ENCODE measurements at regions not wholly inside any gene's neighbourhood (a gene's known extent, or its start where the extent isn't known, plus 50 kb on each side); places are given as distances from the start of the nearest gene placed in this dataset.

DNA sequence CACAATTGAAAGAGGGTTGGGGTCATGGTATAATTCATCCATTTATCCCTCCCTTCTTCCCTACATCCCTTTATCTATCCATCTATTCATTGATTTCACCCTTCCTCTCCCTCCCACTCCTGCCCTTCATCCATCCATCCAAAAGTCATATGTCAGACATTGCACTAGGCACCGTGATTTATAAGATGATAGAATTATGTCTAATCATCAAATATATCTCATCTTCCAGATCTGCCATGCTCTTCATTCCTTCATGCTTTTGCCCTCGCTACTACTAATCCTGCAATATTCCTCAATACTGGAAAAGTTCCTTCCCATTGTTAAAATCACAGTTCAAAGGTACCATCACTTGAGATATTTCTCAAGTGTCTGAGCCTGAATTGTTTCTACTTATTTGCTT is 335.2 kb upstream of the CDH11 start:
- ChIA-PET CTCF (no interaction called here), POLR2A (no interaction called here)
- TF ChIP-seq LEF1 (IDR thresholded peaks at IDR 0.05; ENCODE audit: borderline replicate concordance) (no peak), FOXM1 (IDR thresholded peaks at IDR 0.05; ENCODE audit: borderline replicate concordance) (no peak), FOXK2 (IDR thresholded peaks at IDR 0.05) (no peak), SUZ12 (IDR thresholded peaks at IDR 0.05) (no peak), BHLHE40 (IDR thresholded peaks at IDR 0.05; ENCODE audit: borderline replicate concordance) (no peak), L3MBTL2 (conservative IDR thresholded peaks at IDR 0.05) (no peak), SP1 (IDR thresholded peaks at IDR 0.05) (no peak), CTBP1 (IDR thresholded peaks at IDR 0.05; ENCODE audit: borderline replicate concordance) (no peak), ARNT (IDR thresholded peaks at IDR 0.05) (no peak)
- no peak for DNase-seq (ENCODE audit: extremely low spot score)

DNA sequence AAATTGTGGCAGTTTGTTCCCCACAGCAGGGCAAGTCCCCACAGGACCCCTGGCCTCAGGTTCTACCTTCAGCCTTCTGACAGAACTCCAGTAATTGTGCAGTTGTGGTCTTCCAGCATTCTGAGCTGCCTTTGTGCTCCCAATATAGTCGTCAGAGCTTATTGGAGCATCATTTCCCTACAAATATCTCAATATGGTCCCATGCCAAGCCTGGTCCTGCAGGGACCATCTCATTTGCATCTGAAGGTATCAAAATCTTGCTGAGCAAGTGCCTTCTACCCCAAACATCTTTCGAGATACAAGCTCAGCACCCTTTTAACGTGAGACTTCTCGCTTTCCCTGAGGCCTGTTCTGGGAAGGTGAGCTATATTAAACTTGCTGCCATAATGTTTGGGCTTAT is 333.9 kb upstream of the CDH11 start:
- CTCF ChIA-PET: no interaction called here
- no peak for TF ChIP-seq SUZ12 (IDR thresholded peaks at IDR 0.05)
- no peak for TF ChIP-seq ARNT (IDR thresholded peaks at IDR 0.05)
- TF ChIP-seq TARDBP (IDR thresholded peaks at IDR 0.05): no peak
- no peak for TF ChIP-seq HDGF (IDR thresholded peaks at IDR 0.05; ENCODE audit: borderline replicate concordance)
- TF ChIP-seq ELF4 (IDR thresholded peaks at IDR 0.05): no peak
- TF ChIP-seq NFRKB (IDR thresholded peaks at IDR 0.05): no peak
- no peak for DNase-seq (ENCODE audit: extremely low spot score)
- POLR2A ChIA-PET: no interaction called here

DNA sequence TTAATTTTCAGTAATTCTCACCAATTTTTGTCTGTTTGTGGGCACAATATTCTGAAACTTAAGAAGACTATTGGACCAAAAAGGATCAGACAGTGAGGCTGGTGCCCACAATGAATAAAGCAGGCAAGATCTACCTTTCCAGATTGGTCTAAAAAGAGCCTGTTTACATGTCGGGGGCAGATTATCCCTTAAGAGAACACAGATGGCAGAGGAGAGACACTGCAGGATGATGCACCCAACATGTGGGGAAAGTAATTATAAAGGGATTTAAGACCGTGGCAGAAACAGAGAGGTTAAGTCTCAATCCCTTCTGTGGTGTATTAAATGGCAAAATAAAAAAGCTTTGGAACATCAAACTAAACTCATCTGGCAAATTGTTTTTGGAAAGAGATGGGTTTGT is 331.8 kb upstream of the CDH11 start:
- POLR2A ChIA-PET: no interaction called here
- CTCF ChIA-PET: no interaction called here
- no peak for TF ChIP-seq L3MBTL2 (conservative IDR thresholded peaks at IDR 0.05)
- no peak for TF ChIP-seq TARDBP (IDR thresholded peaks at IDR 0.05)
- TF ChIP-seq SUZ12 (IDR thresholded peaks at IDR 0.05): no peak
- no peak for DNase-seq (ENCODE audit: extremely low spot score)

GRCh38 chr16:65449526-65449925 is 327.7 kb upstream of the CDH11 start:
- TF ChIP-seq BHLHE40 (IDR thresholded peaks at IDR 0.05; ENCODE audit: borderline replicate concordance) (no peak), CTBP1 (IDR thresholded peaks at IDR 0.05; ENCODE audit: borderline replicate concordance) (no peak), ELF4 (IDR thresholded peaks at IDR 0.05) (no peak), TARDBP (IDR thresholded peaks at IDR 0.05) (no peak), ZNF384 (IDR thresholded peaks at IDR 0.05) (no peak), FOXM1 (IDR thresholded peaks at IDR 0.05; ENCODE audit: borderline replicate concordance) (no peak), FOXK2 (IDR thresholded peaks at IDR 0.05) (no peak), LEF1 (IDR thresholded peaks at IDR 0.05; ENCODE audit: borderline replicate concordance) (no peak), ARNT (IDR thresholded peaks at IDR 0.05) (no peak), NFRKB (IDR thresholded peaks at IDR 0.05) (no peak), FOXA1 (IDR thresholded peaks at IDR 0.05) (no peak), L3MBTL2 (conservative IDR thresholded peaks at IDR 0.05) (no peak), SP1 (IDR thresholded peaks at IDR 0.05) (no peak), SUZ12 (IDR thresholded peaks at IDR 0.05) (no peak), HDGF (IDR thresholded peaks at IDR 0.05; ENCODE audit: borderline replicate concordance) (no peak)
- TF ChIP-seq, protein P1, sequence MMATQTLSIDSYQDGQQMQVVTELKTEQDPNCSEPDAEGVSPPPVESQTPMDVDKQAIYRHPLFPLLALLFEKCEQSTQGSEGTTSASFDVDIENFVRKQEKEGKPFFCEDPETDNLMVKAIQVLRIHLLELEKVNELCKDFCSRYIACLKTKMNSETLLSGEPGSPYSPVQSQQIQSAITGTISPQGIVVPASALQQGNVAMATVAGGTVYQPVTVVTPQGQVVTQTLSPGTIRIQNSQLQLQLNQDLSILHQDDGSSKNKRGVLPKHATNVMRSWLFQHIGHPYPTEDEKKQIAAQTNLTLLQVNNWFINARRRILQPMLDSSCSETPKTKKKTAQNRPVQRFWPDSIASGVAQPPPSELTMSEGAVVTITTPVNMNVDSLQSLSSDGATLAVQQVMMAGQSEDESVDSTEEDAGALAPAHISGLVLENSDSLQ (IDR thresholded peaks at IDR 0.05): no peak
- ChIA-PET CTCF (no interaction called here), POLR2A (no interaction called here)
- DNase-seq (ENCODE audit: extremely low spot score): no peak

DNA sequence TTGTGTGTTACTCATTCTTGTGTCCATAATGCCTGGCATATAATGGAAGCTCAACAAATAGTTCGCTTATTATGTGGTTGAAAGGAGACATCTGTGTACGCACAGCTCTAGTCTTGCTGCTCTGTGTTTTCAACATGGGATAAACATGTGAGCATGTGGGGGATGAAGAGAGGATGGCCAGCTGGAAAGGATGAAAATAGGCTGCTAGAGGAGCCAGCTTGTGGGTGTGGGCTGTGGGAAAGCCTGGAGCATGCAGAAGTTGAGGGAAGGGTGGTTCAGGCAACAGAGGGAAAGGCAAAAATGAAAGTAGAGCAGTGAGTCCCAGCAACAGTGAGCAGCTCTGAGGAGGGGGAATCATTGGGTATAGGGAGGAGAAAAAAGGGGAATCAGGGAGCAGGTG is 324.6 kb upstream of the CDH11 start:
- TF ChIP-seq FOXM1 (IDR thresholded peaks at IDR 0.05; ENCODE audit: borderline replicate concordance) (no peak), LEF1 (IDR thresholded peaks at IDR 0.05; ENCODE audit: borderline replicate concordance) (no peak), ARNT (IDR thresholded peaks at IDR 0.05) (no peak), NFRKB (IDR thresholded peaks at IDR 0.05) (no peak), L3MBTL2 (conservative IDR thresholded peaks at IDR 0.05) (no peak), TARDBP (IDR thresholded peaks at IDR 0.05) (no peak), ELF4 (IDR thresholded peaks at IDR 0.05) (no peak), BHLHE40 (IDR thresholded peaks at IDR 0.05; ENCODE audit: borderline replicate concordance) (no peak), HDGF (IDR thresholded peaks at IDR 0.05; ENCODE audit: borderline replicate concordance) (no peak), SP1 (IDR thresholded peaks at IDR 0.05) (no peak)
- TF ChIP-seq, protein P1 (IDR thresholded peaks at IDR 0.05): no peak
- no peak for DNase-seq (ENCODE audit: extremely low spot score)
- POLR2A ChIA-PET: no interaction called here
- CTCF ChIA-PET: no interaction called here

DNA sequence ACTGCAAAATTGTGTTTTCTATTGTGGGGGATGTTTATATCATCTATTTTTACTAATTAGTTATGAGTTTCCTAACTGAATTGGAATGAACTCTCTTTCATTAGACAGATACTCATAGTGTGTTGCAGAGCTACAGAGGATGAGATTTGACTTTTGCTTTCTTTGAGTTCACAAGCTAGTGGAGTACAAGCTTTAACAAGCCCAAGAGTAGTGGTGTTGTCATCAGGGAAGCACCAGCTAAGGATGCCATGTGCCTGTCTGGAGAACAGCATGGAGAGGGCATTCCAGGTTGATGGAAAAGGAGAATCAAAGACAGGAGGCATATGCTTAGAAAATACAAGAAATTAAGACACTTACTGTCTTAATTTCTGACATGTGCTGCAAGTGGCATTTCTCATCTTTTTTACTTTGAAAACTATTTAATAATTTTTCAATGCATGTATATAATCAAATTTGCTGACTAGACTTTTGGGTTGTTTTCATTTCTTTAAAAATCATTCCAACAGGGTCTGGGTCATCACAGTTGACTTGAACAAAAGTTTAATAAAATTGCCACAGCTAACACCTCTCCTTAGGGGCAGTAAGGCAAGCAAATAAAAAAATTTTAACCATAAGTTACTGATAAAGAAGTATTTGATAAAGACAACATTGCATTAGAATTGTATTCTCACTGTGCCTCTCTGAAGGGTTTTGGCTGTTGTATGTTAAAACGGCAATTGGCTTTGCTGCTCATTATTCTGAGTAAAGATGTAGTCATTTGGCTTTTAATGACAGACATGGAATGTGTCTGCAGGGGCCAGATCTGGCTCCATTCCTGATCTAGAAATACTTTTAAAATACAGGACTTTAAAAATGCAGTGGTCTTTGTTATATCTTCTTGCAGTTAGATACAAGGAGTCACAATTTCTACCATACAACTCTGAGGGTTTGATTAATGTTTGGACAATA is 323.7 kb upstream of the CDH11 start:
- TF ChIP-seq, protein P1 (IDR thresholded peaks at IDR 0.05): no peak
- TF ChIP-seq FOXM1 (IDR thresholded peaks at IDR 0.05; ENCODE audit: borderline replicate concordance) (no peak), ZNF384 (IDR thresholded peaks at IDR 0.05) (no peak), TARDBP (IDR thresholded peaks at IDR 0.05) (no peak), HDGF (IDR thresholded peaks at IDR 0.05; ENCODE audit: borderline replicate concordance) (no peak), LEF1 (IDR thresholded peaks at IDR 0.05; ENCODE audit: borderline replicate concordance) (no peak), CTBP1 (IDR thresholded peaks at IDR 0.05; ENCODE audit: borderline replicate concordance) (no peak)
- ChIA-PET POLR2A (no interaction called here), CTCF (no interaction called here)
- DNase-seq (ENCODE audit: extremely low spot score): no peak

All from HEK293T (cell line).